NCI-H1436 (cell line): ENCODE measurements at regions not wholly inside any gene's neighbourhood (a gene's known extent, or its start where the extent isn't known, plus 50 kb on each side); places are given as distances from the start of the nearest gene placed in this dataset.

ENCODE experiments used
- DNase-seq: peaks from one replicate; lab custom pipeline; 2025; lab: John Stamatoyannopoulos, UW

- no peak for DNase-seq
These were observed 138.6 kb downstream of the C5orf15 start for GRCh38 chr5:133829786-133830185.

GRCh38 chr5:133828722-133829121 lies 139.7 kb downstream of the C5orf15 start:
- peak; percentile 11 for DNase-seq

DNA sequence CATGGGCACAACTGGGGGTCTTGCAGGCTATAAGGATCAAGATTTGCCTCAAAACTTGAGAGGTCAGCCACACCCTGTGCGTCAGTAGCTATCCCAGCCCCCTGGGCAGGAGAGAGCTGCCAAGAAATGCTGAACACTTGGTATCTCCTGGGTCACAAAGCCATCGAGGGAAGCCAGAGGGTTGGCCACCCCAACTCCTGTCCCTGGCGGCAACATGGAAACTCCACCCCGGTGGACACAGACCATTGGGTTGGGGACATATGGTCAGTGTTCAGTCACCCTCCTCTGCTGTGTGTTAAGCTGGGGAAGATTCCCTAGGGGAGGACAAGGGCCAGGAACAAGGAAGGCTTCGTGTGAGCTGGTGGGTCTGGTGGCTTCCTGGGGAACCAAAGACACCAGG lies 140.6 kb downstream of the C5orf15 start:
- no peak for DNase-seq

DNA sequence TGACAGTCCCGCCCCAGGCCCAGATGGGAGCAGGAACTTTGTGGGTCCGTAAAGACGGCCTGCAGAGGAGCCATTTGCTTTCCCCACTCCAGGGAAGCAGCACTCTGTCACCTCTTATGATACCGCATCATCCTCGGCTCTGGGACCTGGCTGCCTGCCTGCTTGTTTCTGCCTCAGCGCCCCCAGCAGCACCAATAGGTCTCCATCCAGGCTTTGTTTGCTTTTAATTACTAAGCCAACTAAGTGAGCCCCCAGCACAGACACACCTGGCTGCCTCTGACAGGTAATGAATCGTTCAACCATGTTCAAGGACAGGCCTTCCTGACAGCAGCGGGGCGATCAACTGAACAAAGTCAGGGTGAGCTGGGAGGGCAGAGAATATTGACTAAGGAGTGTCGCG lies 141.4 kb downstream of the C5orf15 start:
- peak; percentile 15 for DNase-seq

DNA sequence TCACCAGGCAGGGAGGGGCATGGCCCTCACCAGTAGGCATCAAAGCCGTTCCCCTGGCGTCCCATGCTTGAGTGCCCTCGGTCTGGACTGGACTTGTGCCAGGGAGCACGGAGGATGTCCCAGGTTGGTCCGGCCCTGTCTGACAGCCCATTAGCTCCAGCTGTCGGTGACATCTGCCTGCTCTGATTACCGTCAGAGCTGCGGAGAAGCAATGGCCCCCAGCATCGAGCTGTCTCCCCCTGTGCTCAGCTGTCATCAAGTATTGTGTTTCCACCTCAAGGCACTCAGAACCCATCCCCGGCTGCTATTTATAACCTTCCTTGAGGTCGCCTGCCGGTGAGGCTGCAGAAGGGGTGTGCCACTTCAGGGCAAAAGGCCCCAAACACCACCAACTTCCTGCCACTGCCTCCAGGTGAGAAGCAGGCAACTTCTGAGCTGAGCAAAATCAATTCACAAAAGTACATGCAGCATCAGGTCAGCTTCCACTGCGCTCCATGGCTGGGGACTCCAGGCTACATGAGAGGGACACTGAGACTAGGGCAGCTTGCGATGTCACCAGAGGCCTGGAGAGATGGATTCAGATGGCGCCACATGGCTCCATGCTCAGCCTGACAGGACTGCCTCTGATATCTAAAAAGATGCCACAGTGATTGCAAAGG lies 142.7 kb downstream of the C5orf15 start:
- no peak for DNase-seq

GRCh38 chr5:133824661-133825254 lies 143.7 kb downstream of the C5orf15 start:
- DNase-seq: no peak

DNA sequence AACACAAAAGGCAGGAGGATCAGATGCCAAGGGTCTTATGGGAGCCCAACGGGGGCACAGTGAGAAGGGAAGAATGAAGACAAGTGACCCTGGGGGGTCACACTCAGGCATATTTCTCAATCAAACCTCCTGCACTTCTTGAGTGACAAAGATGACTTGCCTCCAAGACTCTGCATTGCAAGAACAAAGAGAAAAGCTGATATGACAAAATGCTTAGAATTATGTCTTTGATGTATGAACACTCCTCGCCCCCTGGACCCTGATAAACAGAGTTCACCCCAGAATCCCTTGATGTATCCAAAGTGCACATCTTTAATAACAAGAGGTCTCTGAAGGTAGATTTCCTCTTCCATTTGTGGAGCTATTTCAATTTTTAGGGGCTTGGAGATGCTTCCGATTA lies 146.5 kb downstream of the C5orf15 start:
- no peak for DNase-seq

GRCh38 chr5:133821311-133821741 lies 147.1 kb downstream of the C5orf15 start:
- DNase-seq: no peak

DNA sequence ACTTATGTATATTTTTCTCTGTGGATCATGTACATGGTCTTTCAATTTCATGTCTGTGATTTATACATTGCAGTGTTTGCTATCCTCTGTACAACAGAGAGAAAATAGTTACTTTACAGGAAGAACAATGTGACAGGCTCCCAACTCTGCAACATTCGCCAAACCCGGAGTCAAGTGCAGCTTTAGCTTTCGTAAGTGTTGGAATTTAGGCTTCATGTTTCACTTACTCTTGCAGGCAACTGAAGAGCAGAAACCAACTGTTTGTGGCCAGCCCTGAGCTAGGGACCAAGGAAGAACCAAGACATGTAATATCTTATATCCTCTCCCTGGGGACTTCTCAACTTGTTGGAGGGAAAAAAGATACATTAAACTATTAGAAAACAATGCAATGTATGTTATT lies 147.9 kb downstream of the C5orf15 start:
- no peak for DNase-seq

- DNase-seq: no peak
These were observed 148.4 kb downstream of the C5orf15 start for GRCh38 chr5:133819977-133820471.

DNA sequence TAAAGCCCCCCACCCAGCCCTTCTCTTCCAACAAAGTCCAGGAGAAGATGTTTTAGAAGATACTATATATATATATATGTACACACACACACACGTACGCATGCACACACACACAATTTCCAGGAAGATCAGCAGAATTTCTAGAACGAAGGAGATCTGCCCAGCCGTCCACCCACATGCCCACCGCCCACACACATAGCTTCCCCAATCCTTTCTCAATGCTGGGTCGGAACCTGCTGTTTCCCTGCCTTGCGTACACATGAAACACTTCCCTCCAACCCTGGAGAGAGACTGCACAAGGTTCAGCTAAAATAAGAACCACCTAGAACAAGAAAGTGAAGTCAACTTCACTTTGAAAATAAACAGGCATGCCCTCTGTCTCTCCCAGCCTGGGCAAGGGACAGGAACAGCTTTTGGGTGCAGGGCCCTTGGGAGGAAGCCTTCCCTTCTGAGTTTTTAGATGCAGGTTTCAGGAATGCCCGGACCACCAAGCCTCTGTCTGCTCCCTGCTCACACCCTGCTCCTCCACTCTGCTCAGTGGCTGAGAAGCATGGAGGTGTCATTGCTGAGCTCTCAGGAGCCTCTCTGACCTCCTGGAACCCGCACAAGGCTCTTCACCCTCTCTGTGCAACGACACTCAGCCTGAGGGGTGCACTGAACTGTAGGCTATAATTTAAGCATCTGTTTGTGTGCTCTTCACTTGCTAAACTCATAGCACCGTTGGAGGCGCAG lies 149.4 kb downstream of the C5orf15 start:
- no peak for DNase-seq

- DNase-seq: no peak
These were observed 150.4 kb downstream of the C5orf15 start for GRCh38 chr5:133818031-133818431.

- DNase-seq: no peak
These were observed 151.0 kb downstream of the C5orf15 start for GRCh38 chr5:133817456-133817855.

DNA sequence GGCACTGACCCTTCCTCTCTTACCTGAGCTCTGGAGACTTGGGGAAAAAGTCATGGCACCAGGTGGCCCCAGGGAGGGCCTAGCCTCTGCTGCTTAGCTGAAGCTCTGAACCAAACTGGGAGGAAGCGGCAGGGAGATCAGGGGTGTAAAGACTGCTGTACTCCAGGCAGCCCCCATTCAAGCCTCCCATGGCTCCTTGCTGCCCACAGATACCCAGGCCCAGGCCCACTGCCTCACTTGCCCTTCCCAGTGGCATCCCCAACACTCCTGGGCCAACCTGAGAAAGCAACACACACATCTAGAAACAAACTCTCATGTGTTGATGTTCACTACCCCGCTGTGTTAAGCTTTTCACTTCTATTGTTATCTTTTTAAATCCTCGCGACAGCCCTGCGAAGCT lies 151.6 kb downstream of the C5orf15 start:
- DNase-seq: no peak

DNA sequence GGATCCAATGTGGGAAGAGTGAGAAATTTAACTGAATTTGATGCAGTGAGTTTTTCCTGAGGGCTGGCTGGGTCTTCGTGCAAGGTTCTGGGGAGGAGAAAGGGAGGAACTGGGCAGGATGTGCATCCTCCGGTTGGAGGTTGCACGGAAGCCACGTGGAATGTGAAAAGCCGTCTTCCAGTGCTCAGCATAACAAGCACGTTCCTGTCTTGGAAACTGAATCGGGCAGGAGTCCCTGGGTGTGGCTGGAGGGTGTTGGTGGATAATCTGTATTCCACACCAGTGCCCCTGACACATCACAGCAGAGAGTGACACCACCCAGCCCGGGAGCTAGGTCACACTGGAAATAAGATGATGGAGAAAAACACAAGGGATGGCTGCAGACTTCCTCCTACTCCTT lies 154.3 kb downstream of the C5orf15 start:
- no peak for DNase-seq

GRCh38 chr5:133811168-133811567 lies 157.3 kb downstream of the C5orf15 start:
- DNase-seq: no peak

- DNase-seq: no peak
These were observed 158.6 kb downstream of the C5orf15 start for GRCh38 chr5:133809801-133810200.

GRCh38 chr5:133807348-133807747 lies 161.1 kb downstream of the C5orf15 start:
- no peak for DNase-seq

DNA sequence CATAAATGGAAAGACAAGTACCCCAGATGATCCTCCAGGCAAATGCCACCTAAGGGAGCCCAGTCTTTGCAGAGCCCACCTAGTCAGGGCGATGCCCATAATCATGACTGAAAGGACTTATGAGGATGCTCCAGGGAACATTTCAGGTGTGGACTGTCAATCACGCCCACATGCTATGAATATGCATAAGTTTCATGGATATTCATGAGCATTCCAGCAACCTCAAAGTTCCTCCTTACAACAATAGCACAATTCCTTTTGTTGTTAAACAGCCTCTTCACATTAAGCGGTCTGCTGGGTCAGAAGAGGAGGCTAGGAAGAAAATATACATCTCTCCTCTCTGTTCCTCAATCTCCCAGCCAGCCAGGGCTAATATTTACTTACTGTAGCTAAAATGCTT lies 161.6 kb downstream of the C5orf15 start:
- no peak for DNase-seq

DNA sequence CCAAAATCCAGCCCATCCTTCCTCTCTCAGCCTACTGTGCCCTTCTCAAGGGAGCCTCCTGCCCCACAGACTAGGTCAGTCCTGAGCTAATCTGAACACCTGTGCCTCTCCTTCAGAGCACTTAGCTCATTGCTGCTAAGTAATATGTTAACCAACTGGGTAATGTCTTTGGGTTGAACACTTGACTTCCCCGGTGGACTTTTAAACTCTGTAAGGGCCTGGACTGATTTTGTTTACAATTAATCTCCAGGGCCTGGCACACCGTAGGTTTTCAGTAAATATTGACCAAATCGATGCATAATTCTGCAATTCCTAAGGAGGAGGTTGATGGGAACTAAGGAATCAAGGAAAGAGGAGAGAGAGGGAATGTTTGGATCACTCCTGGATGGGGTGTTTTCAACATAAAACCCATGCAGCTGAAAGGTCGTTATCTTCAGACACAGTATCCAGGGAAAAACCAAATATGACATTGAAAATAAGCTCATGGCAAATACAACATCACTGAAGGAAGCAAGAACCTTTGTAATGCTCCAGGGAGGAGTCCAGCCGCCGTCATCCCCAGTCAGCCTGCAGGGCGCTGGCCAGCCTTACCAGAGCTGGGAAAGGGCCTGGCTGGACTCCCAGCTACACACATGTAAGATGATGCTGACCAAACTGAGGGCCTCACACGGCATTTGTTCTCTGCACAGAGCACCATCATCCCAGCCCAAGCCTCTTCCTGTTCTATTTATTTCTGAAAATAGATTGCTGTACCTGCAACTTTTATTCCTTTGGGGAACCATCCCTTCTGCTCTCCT lies 166.3 kb downstream of the C5orf15 start:
- no peak for DNase-seq

- no peak for DNase-seq
These were observed 167.0 kb downstream of the C5orf15 start for GRCh38 chr5:133801431-133801830.

GRCh38 chr5:133799571-133800237 lies 168.7 kb downstream of the C5orf15 start:
- DNase-seq: no peak
